IMR-90 (cell line): ENCODE measurements at regions not wholly inside any gene's neighbourhood (a gene's known extent, or its start where the extent isn't known, plus 50 kb on each side); places are given as distances from the start of the nearest gene placed in this dataset.

Experiments
- ATAC-seq: fragments of 200-7000 bp; cut with Tn5 transposase; 2 replicates; pipeline ENCODE4 v1.9.1; 2020; ENCODE audit warnings: low read depth, mild to moderate bottlenecking, moderate library complexity
- BruUV-seq: library from RNA; stranded (reverse); fragments of 400-500 nt; replicated peaks from 2 replicates; lab custom pipeline; 2021; lab: Mats Ljungman, UMichigan
- CTCF ChIA-PET: fragments of 300-600 bp; formaldehyde crosslinking; extraction: SDS; loops from one replicate; lab custom pipeline; 2021; ENCODE audit warnings: antibody characterized with exemption; lab: Yijun Ruan, JAX
- POLR2A ChIA-PET: fragments of 300-600 bp; sonication (Branson Sonifier 250); formaldehyde crosslinking; loops from one replicate; lab custom pipeline; 2022; ENCODE audit warnings: antibody characterized with exemption; ENCODE audit not compliant: unreplicated experiment; lab: Charles Lee
- DNase-seq: peaks from one replicate; pipeline ENCODE4 v3.0.0; 2013
- H2AFZ ChIP-seq: replicated peaks from 2 replicates; pipeline ENCODE3; 2013; ENCODE audit warnings: low read length, mild to moderate bottlenecking; ENCODE audit not compliant: poor library complexity
- H2AK5ac ChIP-seq: 2 replicates; pipeline ENCODE4 v1.6.1; 2013; ENCODE audit warnings: low read depth, low read length, inconsistent platforms
- H2AK9ac ChIP-seq: replicated peaks from 2 replicates; pipeline ENCODE3; 2013; ENCODE audit warnings: mild to moderate bottlenecking, low read depth, low read length, moderate library complexity; ENCODE audit not compliant: poor library complexity
- H2BK120ac ChIP-seq: 2 replicates; pipeline ENCODE4 v1.6.1; 2013; ENCODE audit warnings: low read depth, low read length, inconsistent platforms
- H2BK15ac ChIP-seq: 3 replicates; pipeline ENCODE4 v1.6.1; 2013; ENCODE audit warnings: low read depth, low read length, inconsistent platforms
- H2BK20ac ChIP-seq: 2 replicates; pipeline ENCODE4 v1.6.1; 2013; ENCODE audit warnings: low read depth, mild to moderate bottlenecking, inconsistent platforms, low read length, moderate library complexity
- H2BK5ac ChIP-seq: 2 replicates; pipeline ENCODE4 v1.6.1; 2013; ENCODE audit warnings: mild to moderate bottlenecking, low read depth, low read length, inconsistent platforms; ENCODE audit not compliant: poor library complexity, severe bottlenecking
- H3K14ac ChIP-seq: replicated peaks from 2 replicates; pipeline ENCODE4 v1.6.1; 2013; ENCODE audit warnings: low read depth, low read length, inconsistent platforms
- H3K18ac ChIP-seq: 2 replicates; pipeline ENCODE4 v1.6.1; 2013; ENCODE audit warnings: low read depth, low read length, control low read depth
- H3K23ac ChIP-seq: 2 replicates; pipeline ENCODE4 v1.6.1; 2013; ENCODE audit warnings: low read depth, low read length, inconsistent platforms
- H3K27ac ChIP-seq: 2 replicates; pipeline ENCODE4 v1.5.1; 2013; ENCODE audit warnings: mild to moderate bottlenecking, control low read depth, low read length; ENCODE audit not compliant: insufficient read depth
- H3K27me3 ChIP-seq: 2 replicates; pipeline ENCODE4 v1.6.1; 2013; ENCODE audit warnings: low read length; ENCODE audit not compliant: control insufficient read depth, insufficient read depth
- H3K36me3 ChIP-seq: 2 replicates; pipeline ENCODE4 v1.6.1; 2013; ENCODE audit warnings: low read length, mixed read lengths; ENCODE audit not compliant: control insufficient read depth, insufficient read depth
- H3K4ac ChIP-seq: 2 replicates; pipeline ENCODE4 v1.6.1; 2013; ENCODE audit warnings: low read depth, low read length, inconsistent platforms
- H3K4me1 ChIP-seq: 2 replicates; pipeline ENCODE4 v1.6.1; 2013; ENCODE audit warnings: low read length, mixed read lengths; ENCODE audit not compliant: control insufficient read depth, insufficient read depth
- H3K4me2 ChIP-seq: 2 replicates; pipeline ENCODE4 v1.6.1; 2013; ENCODE audit warnings: low read depth, mild to moderate bottlenecking, control low read depth, low read length, moderate library complexity
- H3K4me3 ChIP-seq: 2 replicates; pipeline ENCODE4 v1.5.1; 2013; ENCODE audit warnings: low read depth, mild to moderate bottlenecking, control low read depth, low read length, moderate library complexity; ENCODE audit not compliant: insufficient read depth
- H3K56ac ChIP-seq: 2 replicates; pipeline ENCODE4 v1.6.1; 2013; ENCODE audit warnings: low read length, inconsistent platforms; ENCODE audit not compliant: insufficient read depth; ENCODE audit errors: extremely low read depth
- H3K79me1 ChIP-seq, 2 experiments: 2 replicates each; pipeline ENCODE4 v1.6.1; 2013; ENCODE audit warnings: low read length in 2 of 2, inconsistent platforms in 1 of 2, low read depth in 1 of 2
- H3K9ac ChIP-seq: 2 replicates; pipeline ENCODE4 v1.6.1; 2013; ENCODE audit warnings: low read depth, low read length, control low read depth
- H3K9me1 ChIP-seq: 2 replicates; pipeline ENCODE4 v1.6.1; 2013; ENCODE audit warnings: low read length, inconsistent platforms; ENCODE audit not compliant: insufficient read depth
- H3K9me3 ChIP-seq: 2 replicates; pipeline ENCODE4 v1.6.1; 2013; ENCODE audit warnings: low read length; ENCODE audit not compliant: control insufficient read depth, insufficient read depth
- H4K20me1 ChIP-seq: 2 replicates; pipeline ENCODE4 v1.6.1; 2013; ENCODE audit warnings: low read length, inconsistent platforms; ENCODE audit not compliant: insufficient read depth
- H4K5ac ChIP-seq: 2 replicates; pipeline ENCODE4 v1.6.1; 2013; ENCODE audit warnings: mild to moderate bottlenecking, low read depth, low read length, control low read depth
- H4K8ac ChIP-seq, 2 experiments: 2 replicates each; pipeline ENCODE4 v1.6.1; 2013; ENCODE audit warnings: low read depth in 2 of 2, low read length in 2 of 2, control low read depth in 1 of 2, inconsistent platforms in 1 of 2
- H4K91ac ChIP-seq: 2 replicates; pipeline ENCODE4 v1.6.1; 2013; ENCODE audit warnings: low read depth, low read length, inconsistent platforms; ENCODE audit not compliant: insufficient read depth
- BHLHE40 ChIP-seq: fragments of 150-350 bp; IDR thresholded peaks from 2 replicates; pipeline ENCODE4 v1.6.1; 2016; ENCODE audit warnings: mild to moderate bottlenecking, low read depth, low read length
- CEBPB ChIP-seq: IDR thresholded peaks from 2 replicates; pipeline ENCODE4 v1.6.1; 2012; ENCODE audit warnings: low read depth, low read length, improper control_type of control experiment
- CHD1 ChIP-seq: IDR thresholded peaks from 2 replicates; pipeline ENCODE4 v1.6.1; 2012; ENCODE audit warnings: low read depth, low read length, improper control_type of control experiment
- CTCF ChIP-seq: conservative IDR thresholded peaks from 2 replicates; pipeline ENCODE4 v1.5.1; 2012; ENCODE audit warnings: mild to moderate bottlenecking, low read depth, low read length, improper control_type of control experiment
- ELK1 ChIP-seq: fragments of 150-350 bp; IDR thresholded peaks from 2 replicates; pipeline ENCODE4 v1.6.1; 2016; ENCODE audit warnings: low read depth, mild to moderate bottlenecking, low read length, moderate library complexity, borderline replicate concordance
- FOS ChIP-seq: fragments of 150-350 bp; IDR thresholded peaks from 2 replicates; pipeline ENCODE4 v1.6.1; 2016; ENCODE audit warnings: low read depth, low read length
- MAFK ChIP-seq: IDR thresholded peaks from 2 replicates; pipeline ENCODE4 v1.6.1; 2012; ENCODE audit warnings: low read depth, low read length, improper control_type of control experiment
- MAZ ChIP-seq: IDR thresholded peaks from 2 replicates; pipeline ENCODE4 v1.6.1; 2012; ENCODE audit warnings: low read depth, mild to moderate bottlenecking, low read length, improper control_type of control experiment, moderate library complexity, borderline replicate concordance
- MXI1 ChIP-seq: IDR thresholded peaks from 2 replicates; pipeline ENCODE4 v1.6.1; 2012; ENCODE audit warnings: low read depth, mild to moderate bottlenecking, low read length, moderate library complexity, borderline replicate concordance
- NFE2L2 ChIP-seq: fragments of 150-350 bp; IDR thresholded peaks from 2 replicates; pipeline ENCODE4 v1.6.1; 2016; ENCODE audit warnings: low read depth, mild to moderate bottlenecking, low read length
- POLR2A ChIP-seq: IDR thresholded peaks from 2 replicates; pipeline ENCODE4 v1.6.1; 2012; ENCODE audit warnings: mild to moderate bottlenecking, low read depth, low read length
- RAD21 ChIP-seq: IDR thresholded peaks from 2 replicates; pipeline ENCODE4 v1.6.1; 2012; ENCODE audit warnings: low read length, improper control_type of control experiment
- RCOR1 ChIP-seq: IDR thresholded peaks from 2 replicates; pipeline ENCODE4 v1.6.1; 2012; ENCODE audit warnings: mild to moderate bottlenecking, low read length, improper control_type of control experiment; ENCODE audit not compliant: insufficient replicate concordance
- RFX5 ChIP-seq: IDR thresholded peaks from 2 replicates; pipeline ENCODE4 v1.8.0; 2012; ENCODE audit warnings: low read depth, mild to moderate bottlenecking, low read length, moderate library complexity
- SMC3 ChIP-seq: fragments of 150-350 bp; IDR thresholded peaks from 2 replicates; pipeline ENCODE4 v1.6.1; 2016; ENCODE audit warnings: low read depth, mild to moderate bottlenecking, antibody characterized with exemption, low read length, moderate library complexity
- USF2 ChIP-seq: fragments of 150-350 bp; IDR thresholded peaks from 2 replicates; pipeline ENCODE4 v1.6.1; 2017; ENCODE audit warnings: mild to moderate bottlenecking, antibody characterized with exemption, low read length, low read depth
- WGBS, 2 experiments: methylation state at CpG; one replicate each; pipeline versions ENCODE4 v1.1.5 to v1.1.7; 2013; ENCODE audit warnings: missing lambda C conversion rate in 2 of 2; ENCODE audit not compliant: insufficient read length in 1 of 2; ENCODE audit errors: extremely low coverage in 2 of 2; 5-methylcytosine and 5-hydroxymethylcytosine counted together
- dilution Hi-C: fragments of 300-500 bp; cut with HindIII; formaldehyde crosslinking; loops from one replicate; pipeline ENCODE4 v1.14.3; 2018; ENCODE audit warnings: low sequenced_read_pairs; ENCODE audit not compliant: unreplicated experiment
- in situ Hi-C: fragments of 300-500 bp; cut with MboI; formaldehyde crosslinking; loops from 3 replicates; pipeline ENCODE4 v1.14.3; 2019; ENCODE audit warnings: low sequenced_read_pairs, inconsistent platforms, mixed read lengths
- intact Hi-C: fragments of 100-400 bp; cut with micrococcal nuclease; formaldehyde crosslinking; loops from 2 replicates; pipeline ENCODE4 v1.10.0; 2022

GRCh38 chr10:53724581-53724980, 952.0 kb upstream of the MBL2 start:
- Histone ChIP-seq H2AFZ (no peak overlapping the region), H3K9ac (no peak overlapping the region), H2BK120ac (no peak overlapping the region), H2BK15ac (no peak overlapping the region), H3K9me1 (no peaks in the 10 kb centered on the region), H2AK5ac (no peak overlapping the region), H3K23ac (no peak overlapping the region), H3K79me1 (no peaks in the 10 kb centered on the region), H4K91ac (no peak overlapping the region), H4K20me1 (no peaks in the 10 kb centered on the region), H4K8ac (no peak overlapping the region), H3K4me1 (no peaks in the 10 kb centered on the region), H3K27ac (no peak overlapping the region), H2BK20ac (no peak overlapping the region), H3K27me3 (no peaks in the 10 kb centered on the region), H3K4me3 (no peak overlapping the region), H2BK5ac (no peak overlapping the region), H3K4ac (no peak overlapping the region), H2AK9ac (no peak overlapping the region), H3K56ac (no peak overlapping the region), H3K14ac (no peak overlapping the region), H3K18ac (no peak overlapping the region), H3K36me3 (no peaks in the 10 kb centered on the region), H3K9me3 (0 out of 2 replicates have a peak, but pooled peaks cover 3% of the 10 kb centered on the region), H3K4me2 (no peak overlapping the region), H4K5ac (no peak overlapping the region)
- POLR2A ChIA-PET: no interaction called here
- no CpG with 5 or more reads among the region's 4 CpGs for WGBS, 2 experiments
- TF ChIP-seq MAZ (no peak), MXI1 (no peak), CHD1 (no peak), SMC3 (no peak), CTCF (no peak), RFX5 (no peak), USF2 (no peak), MAFK (no peak), CEBPB (no peak; the same call in 1 of the 2 replicates), RAD21 (no peak), NFE2L2 (no peak), FOS (no peak), BHLHE40 (no peak), POLR2A (no peak), ELK1 (no peak), RCOR1 (no peak)
- intact Hi-C loops (no loop called here), dilution Hi-C loops (no loop called here), in situ Hi-C loops (no loop called here)
- CTCF ChIA-PET: no interaction called here
- ATAC-seq: no peak
- no TSS peak for BruUV-seq
- no peak for DNase-seq
